GM18909 (cell line): ENCODE measurements at regions not wholly inside any gene's neighbourhood (a gene's known extent, or its start where the extent isn't known, plus 50 kb on each side); places are given as distances from the start of the nearest gene placed in this dataset.

Experiments used
- ATAC-seq: cut with Tn5 transposase; IDR thresholded peaks from one replicate; pipeline ENCODE4 v1.9.1; 2021; ENCODE audit warnings: mild to moderate bottlenecking; ENCODE audit not compliant: unreplicated experiment, poor library complexity

GRCh38 chr2:75288760-75289159 is 89.4 kb upstream of the TACR1 start:
- peak; percentile 47 for ATAC-seq

DNA sequence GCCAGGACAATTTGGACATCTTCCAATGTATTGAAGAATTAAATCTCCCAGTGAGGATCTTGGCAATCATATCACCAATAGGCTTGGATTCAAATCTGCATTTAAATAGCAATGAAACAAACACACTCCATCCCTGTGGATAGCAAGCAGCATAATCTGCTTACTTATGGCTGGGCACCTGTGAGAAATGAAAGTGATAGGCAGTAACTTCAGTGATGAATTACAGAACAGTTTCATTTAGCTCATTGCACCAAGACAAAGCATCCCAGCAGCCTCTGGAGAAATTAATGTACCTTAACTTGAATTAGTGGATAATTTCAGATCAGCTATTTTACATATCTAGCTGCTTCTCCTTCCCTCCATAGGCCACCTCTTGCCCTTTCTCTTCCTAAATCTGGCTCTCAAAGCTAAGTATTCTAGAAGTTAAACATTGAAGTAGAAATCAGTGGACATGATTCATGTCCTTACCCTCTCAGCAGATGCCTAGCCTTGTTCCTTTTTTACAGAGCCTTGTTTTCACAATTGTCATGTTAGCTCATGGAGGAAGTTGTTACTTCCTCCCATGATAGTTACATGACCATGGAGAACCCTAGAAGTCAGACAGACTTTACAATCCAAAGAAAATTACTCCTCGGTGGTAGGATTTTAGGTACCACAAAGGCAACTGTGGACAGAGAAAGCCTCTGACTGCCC is 88.5 kb upstream of the TACR1 start:
- peak; percentile 72 for ATAC-seq

GRCh38 chr2:75284345-75284744 is 85.0 kb upstream of the TACR1 start:
- ATAC-seq, result no peak

GRCh38 chr2:75278821-75279379 is 79.6 kb upstream of the TACR1 start:
- no peak for ATAC-seq

DNA sequence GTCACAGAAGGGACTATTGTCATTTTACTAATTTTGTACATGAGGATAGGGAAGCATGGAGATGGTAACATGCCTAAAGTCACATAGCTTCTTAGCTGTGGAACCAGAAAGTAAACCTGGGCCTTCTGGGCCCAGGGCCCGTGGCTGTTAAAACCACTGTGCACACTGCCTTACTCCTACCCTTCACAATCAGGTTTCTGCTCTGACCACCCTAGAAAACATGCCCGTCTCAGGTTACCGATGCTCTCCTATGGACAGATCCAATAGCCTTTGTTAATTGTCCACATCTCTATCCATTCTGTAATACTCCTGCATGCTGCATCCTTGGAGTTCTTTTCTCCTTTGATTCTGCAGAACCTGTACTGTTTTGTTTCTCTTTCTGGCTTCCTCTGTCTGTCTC is 79.0 kb upstream of the TACR1 start:
- no peak for ATAC-seq

DNA sequence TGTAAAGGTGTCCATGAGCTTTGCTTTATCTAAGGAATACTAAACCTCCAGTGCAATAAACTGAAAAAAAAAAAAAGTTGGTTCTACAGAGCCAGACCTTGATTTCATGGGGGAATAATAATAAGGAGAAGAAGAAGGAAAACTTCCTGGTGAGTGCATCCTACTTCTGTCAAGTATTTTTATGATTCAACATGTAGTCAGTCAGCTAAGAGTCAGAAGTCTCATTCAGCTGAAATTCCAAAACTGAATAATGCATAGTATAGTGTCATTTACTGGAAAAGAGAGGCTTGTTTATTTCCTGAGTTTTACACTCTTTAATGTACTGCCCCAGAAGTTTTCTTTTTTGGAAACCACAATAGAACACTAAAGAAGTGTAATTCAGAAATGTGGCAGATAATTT is 77.8 kb upstream of the TACR1 start:
- no peak for ATAC-seq

DNA sequence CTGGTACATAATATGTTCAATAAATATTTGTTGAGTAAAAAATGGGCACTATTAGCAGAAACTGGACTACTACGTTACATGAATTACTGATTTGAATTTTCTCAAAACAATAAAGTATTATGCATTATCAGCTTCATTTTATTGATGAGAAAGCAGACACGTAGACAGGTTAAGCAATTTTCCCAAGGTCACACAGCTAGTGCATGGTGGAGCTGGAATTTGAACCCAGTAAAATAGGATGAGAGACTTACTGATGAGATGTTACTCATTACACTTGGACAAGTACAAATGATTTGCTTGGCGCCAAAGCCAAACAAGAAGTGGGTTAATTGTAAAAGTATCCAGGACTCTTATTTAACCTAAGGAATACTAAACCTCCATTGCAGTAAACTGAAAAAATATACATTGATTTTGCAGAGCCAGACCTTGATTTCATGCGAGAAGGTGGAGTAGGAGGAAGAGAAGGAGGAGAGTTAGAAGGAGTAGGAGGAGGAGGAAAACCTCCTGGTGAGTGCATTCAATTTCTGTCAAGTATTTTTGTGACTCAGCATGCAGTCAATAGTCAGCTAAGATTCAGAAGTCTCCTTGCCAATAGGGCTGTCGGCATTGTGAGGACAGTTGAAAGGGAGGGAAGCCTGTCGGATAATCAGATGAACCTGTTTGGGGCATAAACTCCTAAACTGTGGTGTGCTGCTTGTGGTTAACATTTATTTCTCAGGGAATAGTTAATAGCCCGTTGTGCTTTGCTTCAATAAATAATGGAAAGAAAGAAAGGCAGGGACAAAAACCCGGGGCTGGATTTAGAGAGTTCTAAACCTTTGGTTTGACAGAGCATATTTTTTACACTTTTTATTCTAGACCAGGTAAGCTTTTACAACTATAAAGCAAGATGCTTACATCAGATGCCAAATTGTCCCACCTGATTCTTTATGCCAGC is 77.0 kb upstream of the TACR1 start:
- ATAC-seq, result no peak

GRCh38 chr2:75274936-75275335 is 75.6 kb upstream of the TACR1 start:
- no peak for ATAC-seq

DNA sequence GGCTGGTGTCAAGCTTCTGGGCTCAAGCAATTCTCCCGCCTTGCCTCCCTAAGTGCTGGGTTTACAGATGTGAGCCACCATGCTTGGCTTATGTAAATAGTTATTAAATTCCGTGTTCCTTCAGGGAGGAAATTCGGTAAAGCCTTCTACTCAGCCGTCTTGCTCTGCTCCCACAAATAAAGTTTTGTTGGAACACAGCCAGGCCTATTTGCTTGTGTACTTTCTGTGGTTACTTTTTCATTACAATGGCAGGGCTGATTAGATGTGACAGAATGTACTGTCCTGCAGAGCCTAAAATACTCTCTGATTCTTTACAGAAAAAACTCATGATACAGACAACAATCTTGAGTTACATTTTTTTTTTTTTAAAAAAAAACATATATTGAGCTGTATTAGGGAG is 68.8 kb upstream of the TACR1 start:
- no peak for ATAC-seq

GRCh38 chr2:75261923-75262322 is 62.6 kb upstream of the TACR1 start:
- ATAC-seq, result no peak

- no peak for ATAC-seq
These were observed 61.6 kb upstream of the TACR1 start for GRCh38 chr2:75260946-75261345.

- ATAC-seq, result no peak
These were observed 59.3 kb upstream of the TACR1 start for GRCh38 chr2:75258620-75259019.

- ATAC-seq, result no peak
These were observed 57.2 kb upstream of the TACR1 start for GRCh38 chr2:75256485-75256884.

GRCh38 chr2:75253526-75253925 is 54.2 kb upstream of the TACR1 start:
- no peak for ATAC-seq

DNA sequence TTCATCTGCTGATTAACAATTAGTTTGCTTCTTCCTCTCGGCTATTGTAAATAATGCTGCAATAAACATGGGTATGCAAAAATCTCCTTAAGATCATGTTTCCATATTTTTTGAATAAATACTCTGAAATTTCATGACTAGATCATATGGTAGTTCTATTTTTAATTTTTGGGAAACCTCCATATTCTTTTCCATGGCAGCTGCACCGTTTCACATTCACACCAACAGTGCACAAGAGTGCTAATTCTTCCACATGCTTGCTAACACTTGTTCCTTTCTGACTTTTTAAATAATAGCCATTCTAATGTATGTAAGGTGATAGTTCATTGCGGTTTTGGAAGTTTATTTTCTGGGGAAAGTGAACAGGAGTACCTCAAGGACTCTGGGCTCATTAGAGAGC is 52.6 kb upstream of the TACR1 start:
- no peak for ATAC-seq
